Central memory CD4-positive, alpha-beta T cell (primary cell): ENCODE measurements at regions not wholly inside any gene's neighbourhood (a gene's known extent, or its start where the extent isn't known, plus 50 kb on each side); places are given as distances from the start of the nearest gene placed in this dataset.

ENCODE experiments used
- DNase-seq: peaks from one replicate; pipeline ENCODE4 v3.0.0; 2022

GRCh38 chr2:8271461-8271860, 410.4 kb upstream of the ID2 start:
- DNase-seq: no peak

DNA sequence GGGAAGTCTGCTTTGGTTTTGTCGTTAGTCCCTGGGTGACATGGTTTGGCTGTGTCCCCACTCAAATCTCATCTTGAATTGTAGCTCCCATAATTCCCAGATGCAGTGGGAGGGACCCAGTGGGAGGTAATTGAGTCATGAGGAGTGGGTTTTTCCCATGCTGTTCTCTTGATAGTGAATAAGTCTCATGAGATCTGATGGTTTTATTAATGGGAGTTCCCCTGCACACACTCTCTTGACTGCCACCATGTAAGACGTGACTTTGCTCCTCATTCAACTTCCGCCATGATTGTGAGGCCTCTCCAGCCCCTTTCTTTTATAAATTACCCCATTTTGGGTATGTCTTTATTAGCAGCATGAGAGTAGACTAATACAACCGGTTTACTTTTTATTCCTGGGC, 405.8 kb upstream of the ID2 start:
- DNase-seq: no peak

GRCh38 chr2:8277921-8278571, 403.8 kb upstream of the ID2 start:
- no peak for DNase-seq

DNA sequence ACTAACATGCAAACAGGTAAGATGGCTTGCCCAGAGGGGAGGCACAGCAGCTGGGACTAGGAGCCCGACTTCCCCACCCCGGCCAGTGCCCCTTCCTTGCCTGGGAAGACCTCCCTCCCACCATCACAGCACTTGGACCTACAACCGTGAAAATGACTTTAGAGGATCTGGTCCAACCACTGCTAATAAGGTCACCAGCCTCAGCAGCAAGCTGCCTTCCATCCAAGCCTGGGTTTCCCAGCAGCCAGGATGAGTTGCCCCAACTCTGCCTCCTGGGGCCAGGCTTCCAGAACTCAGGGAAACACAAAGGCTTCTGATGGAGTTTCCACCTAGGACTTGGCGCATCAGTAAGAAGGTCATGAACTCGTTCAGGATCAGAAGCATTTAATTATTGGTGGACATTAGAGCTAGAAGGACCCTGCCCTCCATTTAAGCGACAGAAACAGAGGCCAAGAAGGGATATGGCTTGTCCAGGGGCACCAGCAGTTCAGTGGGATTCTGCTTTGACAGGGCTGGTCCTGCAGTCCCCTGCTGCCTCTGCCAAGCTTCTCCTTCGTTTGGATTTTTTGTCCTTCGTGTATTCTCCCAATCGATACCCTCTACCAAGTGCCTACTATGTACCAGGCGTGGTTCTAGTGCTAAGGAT, 403.0 kb upstream of the ID2 start:
- no peak for DNase-seq

DNA sequence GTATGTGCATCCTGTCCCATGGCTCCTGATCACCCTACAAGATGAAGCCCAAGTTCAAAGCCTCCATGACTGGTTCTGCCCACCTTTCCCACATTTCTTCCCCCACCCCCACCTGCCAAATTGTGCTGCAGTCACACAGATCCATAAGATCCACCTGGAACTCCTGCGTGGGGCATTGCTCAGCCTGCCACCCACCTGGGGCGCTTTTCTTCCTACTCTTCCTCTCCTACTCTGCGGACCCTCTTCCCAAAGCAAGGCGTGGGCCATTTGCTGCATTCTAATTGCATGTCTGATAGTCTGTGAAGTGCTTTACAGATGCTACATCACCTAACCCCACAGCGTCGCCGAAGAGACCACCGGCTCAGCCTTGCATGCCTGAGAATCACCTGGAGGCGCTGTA, 402.4 kb upstream of the ID2 start:
- no peak for DNase-seq

DNA sequence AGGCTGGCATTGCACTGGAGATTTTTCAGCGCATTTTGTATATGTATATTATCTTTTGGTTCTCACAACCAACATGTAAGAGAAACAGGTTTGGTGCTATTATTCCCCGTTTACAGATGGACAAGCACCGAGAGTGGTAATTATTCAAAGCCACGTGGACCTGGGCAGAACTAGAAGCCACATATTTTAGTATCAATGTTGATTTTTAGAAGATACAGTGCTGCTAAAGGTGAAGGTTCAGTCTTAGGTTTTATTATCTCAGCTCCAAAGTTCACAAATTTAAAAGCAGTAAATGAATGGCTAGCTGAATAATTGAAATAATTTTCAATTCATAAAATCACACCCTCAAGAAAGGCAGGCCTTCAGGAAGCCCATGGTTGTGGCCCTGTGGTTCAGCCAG, 400.6 kb upstream of the ID2 start:
- no peak for DNase-seq

- DNase-seq: peak; percentile 19
Observed at GRCh38 chr2:8281950-8282857, 399.7 kb upstream of the ID2 start.

- peak; percentile 11 for DNase-seq
Observed at GRCh38 chr2:8282858-8283252, 399.0 kb upstream of the ID2 start.

- DNase-seq: no peak
Observed at GRCh38 chr2:8285081-8285480, 396.8 kb upstream of the ID2 start.

DNA sequence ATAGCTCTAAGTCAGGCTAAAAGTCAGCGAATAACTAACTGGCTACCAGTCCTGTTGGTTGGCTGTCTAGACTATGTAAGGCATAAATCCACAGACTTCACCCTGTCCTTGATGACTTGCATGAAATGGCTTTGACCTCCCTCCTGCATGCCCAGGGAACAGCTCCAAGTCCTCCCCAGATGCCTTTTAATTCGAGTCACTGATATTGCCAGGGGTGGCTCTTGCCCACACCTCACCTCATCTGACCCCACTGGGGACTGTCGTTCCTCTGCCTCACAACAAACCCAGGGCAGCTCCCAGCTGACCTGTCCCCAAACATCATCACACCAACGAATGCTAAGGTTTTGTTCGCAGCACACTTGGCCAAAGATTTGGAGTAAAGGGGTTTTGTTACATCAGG, 396.0 kb upstream of the ID2 start:
- no peak for DNase-seq

DNA sequence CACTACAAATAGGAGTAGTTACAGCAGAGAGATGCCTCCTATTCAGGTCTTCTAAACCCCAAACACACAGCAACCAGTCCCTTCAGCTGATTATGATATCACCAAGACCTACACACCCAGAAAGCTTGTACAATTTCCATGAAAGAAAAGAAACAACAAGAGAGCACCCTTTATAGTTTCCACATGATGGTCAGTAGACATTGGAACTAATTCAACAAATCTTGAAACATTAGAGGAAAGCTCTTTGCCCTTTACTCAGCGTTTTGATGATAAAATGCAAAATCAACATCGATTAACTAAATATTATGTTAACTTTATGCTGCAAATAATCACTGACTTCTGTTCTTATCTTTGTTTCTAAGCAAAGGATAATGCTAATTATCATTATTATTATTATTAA, 393.6 kb upstream of the ID2 start:
- no peak for DNase-seq

DNA sequence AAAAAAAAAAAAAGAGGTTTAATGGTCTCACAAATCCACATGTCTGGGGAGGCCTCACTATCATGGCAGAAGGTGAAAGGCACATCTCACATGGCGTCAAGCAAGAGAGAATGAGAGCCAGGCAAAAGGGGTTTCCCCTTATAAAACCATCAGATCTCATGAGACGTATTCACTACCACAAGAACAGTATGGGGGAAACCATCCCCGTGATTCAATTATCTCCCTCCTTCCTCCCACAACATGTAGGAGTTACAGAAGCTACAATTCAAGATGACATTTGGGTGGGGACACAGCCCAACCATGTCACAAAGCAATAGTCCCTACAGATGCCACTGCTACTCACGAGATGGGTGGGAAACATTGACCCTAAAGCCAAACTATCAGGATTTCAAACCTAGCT, 392.7 kb upstream of the ID2 start:
- no peak for DNase-seq

DNA sequence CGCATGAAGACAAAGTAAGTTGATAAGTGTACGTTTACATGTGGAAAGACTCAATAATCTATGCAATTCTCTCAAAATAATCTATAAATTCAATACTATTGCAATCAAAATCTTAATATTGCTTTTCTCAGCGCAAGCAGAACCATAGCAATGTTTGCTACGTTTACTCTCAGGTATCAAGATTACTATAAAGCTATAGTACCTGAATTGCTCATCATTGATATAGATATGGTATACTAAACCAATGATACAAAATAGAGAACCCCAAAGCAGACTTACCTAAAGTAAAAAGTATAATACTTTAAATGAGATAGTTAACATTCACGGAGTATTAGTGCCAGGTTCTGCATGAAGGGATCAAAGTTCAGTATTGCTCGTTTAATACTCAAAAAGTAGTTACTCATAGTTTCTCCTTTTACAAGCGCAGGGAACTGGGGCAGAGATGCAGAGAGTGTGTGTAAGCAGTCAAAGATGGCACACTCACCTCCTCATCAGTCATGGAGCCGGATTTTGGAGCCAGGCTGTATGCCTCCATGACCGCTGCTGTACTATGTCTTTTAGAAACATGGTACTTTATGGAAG, 391.0 kb upstream of the ID2 start:
- no peak for DNase-seq

- DNase-seq: no peak
Observed at GRCh38 chr2:8296306-8296705, 385.6 kb upstream of the ID2 start.

DNA sequence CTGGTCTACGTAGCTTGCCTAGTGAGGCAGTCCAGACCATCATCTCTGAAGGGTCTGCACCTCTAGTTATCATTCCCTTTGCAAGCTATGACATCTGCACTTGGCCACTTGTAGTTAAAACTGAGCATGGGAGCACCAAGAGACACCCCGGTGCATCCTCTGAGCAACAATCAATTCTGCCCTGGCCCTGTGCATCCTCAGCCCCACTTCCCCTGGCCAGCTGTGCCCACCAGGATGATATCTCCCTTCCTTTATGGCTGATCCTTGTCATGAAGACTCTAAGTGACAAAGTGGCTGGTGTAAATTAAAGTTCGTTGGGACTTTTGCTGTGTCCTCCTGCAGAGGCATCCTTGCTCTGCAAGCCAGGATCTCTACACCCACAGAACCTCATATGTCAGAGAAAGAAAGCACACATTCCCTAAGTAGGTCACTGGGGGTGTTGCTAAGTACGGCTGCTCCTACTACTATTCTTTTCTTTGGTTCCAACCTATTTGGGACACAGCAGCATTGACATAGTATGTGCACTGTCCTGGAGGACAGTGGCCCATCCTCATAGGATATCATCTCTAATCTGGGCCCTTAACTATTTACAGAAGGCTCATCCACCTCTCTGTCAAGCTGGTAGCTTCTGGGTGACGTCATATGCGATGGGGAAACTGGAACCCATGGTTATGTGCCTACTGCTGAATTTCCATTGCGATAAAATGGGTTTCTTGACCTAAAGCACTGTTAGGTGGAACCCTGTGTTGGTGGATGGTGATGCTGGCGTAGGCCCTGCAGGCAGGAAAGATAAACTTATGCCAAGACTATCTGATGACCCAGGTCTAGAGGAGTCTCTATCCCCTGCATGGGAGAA, 384.3 kb upstream of the ID2 start:
- no peak for DNase-seq

DNA sequence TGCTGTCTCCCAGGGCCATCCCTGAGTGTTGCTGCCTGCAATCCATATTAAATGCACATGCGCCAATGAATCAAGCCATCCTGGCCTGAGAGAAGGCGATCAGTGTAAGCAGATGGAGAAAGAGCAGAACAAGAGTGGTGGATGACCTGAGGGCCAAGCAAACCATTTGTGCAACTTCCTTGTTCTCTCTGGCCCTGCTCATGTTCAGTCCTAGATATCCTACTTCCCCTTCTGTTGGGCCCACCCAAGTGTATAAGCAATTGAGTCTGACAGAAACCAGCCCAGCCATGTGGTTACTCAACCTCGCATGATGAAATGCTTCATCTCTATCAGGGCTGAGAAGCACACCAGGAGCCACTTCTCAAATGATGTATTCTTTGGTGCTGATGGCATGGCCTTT, 383.1 kb upstream of the ID2 start:
- no peak for DNase-seq

- DNase-seq: no peak
Observed at GRCh38 chr2:8300216-8300615, 381.6 kb upstream of the ID2 start.

GRCh38 chr2:8300905-8301304, 381.0 kb upstream of the ID2 start:
- no peak for DNase-seq

- peak; percentile 74 for DNase-seq
Observed at GRCh38 chr2:8303322-8303832, 378.5 kb upstream of the ID2 start.

DNA sequence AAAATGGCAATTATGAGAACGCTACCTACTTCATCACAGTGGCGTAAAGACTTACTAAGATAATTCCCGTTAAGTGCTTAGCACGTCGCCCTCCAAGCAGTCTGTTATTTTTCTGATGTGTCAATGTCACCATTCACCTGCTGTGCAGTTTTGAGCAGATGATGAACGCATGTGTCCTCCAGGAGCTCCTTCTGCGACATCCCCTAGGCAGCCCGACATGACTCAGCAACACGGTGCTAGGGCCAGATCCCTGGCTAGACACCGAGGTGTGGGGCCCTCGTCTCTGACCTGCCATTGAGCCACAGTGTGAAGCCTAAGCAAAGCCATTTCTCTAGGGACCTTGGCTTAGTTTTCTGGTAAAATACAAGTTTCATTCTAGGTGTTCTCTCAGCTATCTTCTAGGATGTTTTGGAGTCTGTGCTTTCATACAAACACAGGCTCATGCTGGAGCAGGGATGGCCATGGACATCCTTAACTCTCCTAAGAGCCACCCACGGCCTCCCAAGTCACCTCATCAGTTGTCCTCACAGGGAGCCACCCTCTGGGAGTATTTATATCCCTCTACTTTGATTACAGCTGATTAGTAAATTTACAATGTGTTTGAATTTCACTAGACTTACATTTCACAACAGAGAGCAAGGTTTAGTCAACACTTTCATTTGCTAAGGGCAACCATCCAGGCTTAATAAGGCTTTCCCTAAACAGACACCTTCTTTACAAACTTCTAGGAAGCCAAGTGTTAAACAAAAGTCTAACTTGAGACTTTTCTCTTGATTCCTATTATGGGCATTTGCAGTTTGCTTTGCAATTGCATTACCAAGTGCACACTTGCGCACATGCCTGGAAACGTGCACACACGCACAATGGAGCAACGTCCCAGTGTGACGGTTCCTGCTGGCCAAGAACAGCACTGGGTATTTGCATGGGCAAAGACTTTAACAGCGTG, 376.8 kb upstream of the ID2 start:
- no peak for DNase-seq
